Neural crest cell (in vitro differentiated cells): ENCODE measurements at regions not wholly inside any gene's neighbourhood (a gene's known extent, or its start where the extent isn't known, plus 50 kb on each side); places are given as distances from the start of the nearest gene placed in this dataset.

Experiments
- DNase-seq: peaks from one replicate; pipeline ENCODE4 v3.0.0; 2021; ENCODE audit warnings: low read depth, mixed read lengths, low spot score
- H3K27ac Mint-ChIP-seq: one replicate; pipeline ENCODE4 v1.8.0; 2021; ENCODE audit warnings: mild to moderate bottlenecking, mixed read lengths; ENCODE audit not compliant: unreplicated experiment
- H3K27me3 Mint-ChIP-seq: 2 replicates; pipeline ENCODE4 v1.8.0; 2021; ENCODE audit warnings: low read depth, mild to moderate bottlenecking, mixed read lengths
- H3K36me3 Mint-ChIP-seq: 2 replicates; pipeline ENCODE4 v1.8.0; 2021; ENCODE audit warnings: low read depth, mild to moderate bottlenecking, mixed read lengths
- H3K4me1 Mint-ChIP-seq: 2 replicates; pipeline ENCODE4 v1.8.0; 2021; ENCODE audit warnings: mixed read lengths
- H3K4me3 Mint-ChIP-seq: one replicate; pipeline ENCODE4 v1.8.0; 2021; ENCODE audit warnings: mild to moderate bottlenecking, mixed read lengths
- H3K9me3 Mint-ChIP-seq: 2 replicates; pipeline ENCODE4 v1.8.0; 2021; ENCODE audit warnings: mixed read lengths
- CTCF ChIP-seq: fragments of 200-600 bp; sonication (generic); conservative IDR thresholded peaks from 2 replicates; pipeline ENCODE4 v1.5.0; 2021; ENCODE audit warnings: antibody characterized with exemption, mild to moderate bottlenecking

GRCh38 chr3:72474775-72475174 lies 373.5 kb downstream of the SHQ1 start:
- H3K4me1 Mint-ChIP-seq: peaks cover 20% of the 10 kb centered on the region
- no peaks in the 10 kb centered on the region for H3K9me3 Mint-ChIP-seq
- TF ChIP-seq CTCF: no peak
- H3K36me3 Mint-ChIP-seq: no peaks in the 10 kb centered on the region
- DNase-seq: no peak
- H3K4me3 Mint-ChIP-seq: no peak overlapping the region
- no peak overlapping the region for H3K27ac Mint-ChIP-seq
- H3K27me3 Mint-ChIP-seq: peaks cover 12% of the 10 kb centered on the region

GRCh38 chr3:72473156-72473555 lies 375.1 kb downstream of the SHQ1 start:
- H3K27ac Mint-ChIP-seq: no peak overlapping the region
- no peaks in the 10 kb centered on the region for H3K36me3 Mint-ChIP-seq
- peaks cover 7% of the 10 kb centered on the region for H3K27me3 Mint-ChIP-seq
- no peak overlapping the region for H3K4me3 Mint-ChIP-seq
- TF ChIP-seq CTCF: no peak
- peaks cover 22% of the 10 kb centered on the region for H3K4me1 Mint-ChIP-seq
- no peaks in the 10 kb centered on the region for H3K9me3 Mint-ChIP-seq
- DNase-seq: no peak

- Mint-ChIP-seq H3K27me3 (peaks cover 17% of the 10 kb centered on the region), H3K27ac (no peak overlapping the region), H3K4me1 (peaks cover 24% of the 10 kb centered on the region), H3K4me3 (no peak overlapping the region), H3K9me3 (no peaks in the 10 kb centered on the region), H3K36me3 (no peaks in the 10 kb centered on the region)
- TF ChIP-seq CTCF: no peak
- DNase-seq: no peak
Measured at GRCh38 chr3:72470904-72471417, 377.3 kb downstream of the SHQ1 start.

- DNase-seq: no peak
- no peak overlapping the region for H3K4me3 Mint-ChIP-seq
- H3K36me3 Mint-ChIP-seq: no peaks in the 10 kb centered on the region
- no peak for TF ChIP-seq CTCF
- H3K27ac Mint-ChIP-seq: no peak overlapping the region
- peaks cover 40% of the 10 kb centered on the region for H3K4me1 Mint-ChIP-seq
- no peaks in the 10 kb centered on the region for H3K9me3 Mint-ChIP-seq
- H3K27me3 Mint-ChIP-seq: peaks cover 26% of the 10 kb centered on the region
Measured at GRCh38 chr3:72465853-72466252, 382.4 kb downstream of the SHQ1 start.

- TF ChIP-seq CTCF: no peak
- Mint-ChIP-seq H3K27ac (no peak overlapping the region), H3K4me3 (no peak overlapping the region), H3K4me1 (peaks cover 40% of the 10 kb centered on the region), H3K27me3 (peaks cover 23% of the 10 kb centered on the region), H3K9me3 (no peaks in the 10 kb centered on the region), H3K36me3 (no peaks in the 10 kb centered on the region)
- no peak for DNase-seq
Measured at GRCh38 chr3:72463083-72463482, 385.2 kb downstream of the SHQ1 start.

- Mint-ChIP-seq H3K36me3 (no peaks in the 10 kb centered on the region), H3K4me3 (peak overlapping the region; percentile 14), H3K27me3 (peaks cover 21% of the 10 kb centered on the region), H3K4me1 (peaks cover 40% of the 10 kb centered on the region), H3K9me3 (no peaks in the 10 kb centered on the region), H3K27ac (peak overlapping the region; percentile 44)
- TF ChIP-seq CTCF: no peak
- DNase-seq: no peak
Measured at GRCh38 chr3:72462595-72463011, 385.6 kb downstream of the SHQ1 start.
